T follicular helper cell (primary cell): ENCODE measurements at regions not wholly inside any gene's neighbourhood (a gene's known extent, or its start where the extent isn't known, plus 50 kb on each side); places are given as distances from the start of the nearest gene placed in this dataset.
"Not testable (repeated sequence)": the region's sequence is repeated elsewhere in the genome, so short reads cannot be mapped to it uniquely, and the experiment has no call there.

Experiments
- DNase-seq: peaks from one replicate; pipeline ENCODE4 v3.0.0-alpha.2; 2020; ENCODE audit warnings: low read depth

GRCh38 chr3:150130404-150131100, 159.9 kb upstream of the PFN2 start:
- DNase-seq: no peak

- DNase-seq: no peak
Observed at GRCh38 chr3:150129166-150129565, 158.5 kb upstream of the PFN2 start.

- no peak for DNase-seq
Observed at GRCh38 chr3:150128126-150128525, 157.4 kb upstream of the PFN2 start.

GRCh38 chr3:150127011-150127490, 156.4 kb upstream of the PFN2 start:
- DNase-seq: no peak

GRCh38 chr3:150124142-150124541, 153.4 kb upstream of the PFN2 start:
- no peak for DNase-seq

- DNase-seq: not testable (repeated sequence)
Observed at GRCh38 chr3:150123249-150123648, 152.6 kb upstream of the PFN2 start.

- no peak for DNase-seq
Observed at GRCh38 chr3:150118219-150118618, 147.5 kb upstream of the PFN2 start.

GRCh38 chr3:150117076-150117475, 146.4 kb upstream of the PFN2 start:
- DNase-seq: no peak

- DNase-seq: no peak
Observed at GRCh38 chr3:150116196-150116595, 145.5 kb upstream of the PFN2 start.

- no peak for DNase-seq
Observed at GRCh38 chr3:150114873-150115540, 144.3 kb upstream of the PFN2 start.

- DNase-seq: no peak
Observed at GRCh38 chr3:150114273-150114672, 143.6 kb upstream of the PFN2 start.

- no peak for DNase-seq
Observed at GRCh38 chr3:150110097-150110496, 139.4 kb upstream of the PFN2 start.

- no peak for DNase-seq
Observed at GRCh38 chr3:150107429-150108175, 136.9 kb upstream of the PFN2 start.

- DNase-seq: no peak
Observed at GRCh38 chr3:150106740-150107428, 136.2 kb upstream of the PFN2 start.

GRCh38 chr3:150105886-150106612, 135.4 kb upstream of the PFN2 start:
- DNase-seq: no peak

GRCh38 chr3:150105025-150105424, 134.3 kb upstream of the PFN2 start:
- no peak for DNase-seq

GRCh38 chr3:150104564-150104963, 133.9 kb upstream of the PFN2 start:
- no peak for DNase-seq

- DNase-seq: no peak
Observed at GRCh38 chr3:150101016-150101415, 130.3 kb upstream of the PFN2 start.

- no peak for DNase-seq
Observed at GRCh38 chr3:150098621-150099020, 127.9 kb upstream of the PFN2 start.

GRCh38 chr3:150097588-150097890, 126.8 kb upstream of the PFN2 start:
- DNase-seq: no peak

- no peak for DNase-seq
Observed at GRCh38 chr3:150096700-150097587, 126.2 kb upstream of the PFN2 start.
